H9 (cell line): ENCODE measurements at regions not wholly inside any gene's neighbourhood (a gene's known extent, or its start where the extent isn't known, plus 50 kb on each side); places are given as distances from the start of the nearest gene placed in this dataset.
A peak's percentile ranks its signal among the peaks of the same experiment; 100 is the strongest.

Experiments used
- DNase-seq: peaks from one replicate; pipeline ENCODE4 v3.0.0-alpha.2; 2017
- H2AFZ ChIP-seq: one replicate; pipeline ENCODE4 v1.6.1; 2013; ENCODE audit warnings: mild to moderate bottlenecking, low read length, control low read depth, moderate library complexity
- H2AK5ac ChIP-seq: 2 replicates; pipeline ENCODE4 v1.6.1; 2013; ENCODE audit warnings: low read length, control low read depth, mixed read lengths; ENCODE audit not compliant: insufficient read length
- H2BK120ac ChIP-seq: one replicate; pipeline ENCODE4 v1.6.1; 2013; ENCODE audit warnings: low read depth, mild to moderate bottlenecking, low read length, control low read depth, inconsistent platforms; ENCODE audit not compliant: poor library complexity, severe bottlenecking
- H2BK12ac ChIP-seq: 2 replicates; pipeline ENCODE4 v1.6.1; 2013; ENCODE audit warnings: low read length, control low read depth, mixed read lengths, low read depth; ENCODE audit not compliant: insufficient read length
- H2BK15ac ChIP-seq: 2 replicates; pipeline ENCODE4 v1.6.1; 2013; ENCODE audit warnings: low read depth, low read length, control low read depth
- H2BK20ac ChIP-seq: one replicate; pipeline ENCODE4 v1.6.1; 2013; ENCODE audit warnings: low read depth, mild to moderate bottlenecking, low read length, control low read depth, inconsistent platforms; ENCODE audit not compliant: poor library complexity, severe bottlenecking
- H2BK5ac ChIP-seq: 2 replicates; pipeline ENCODE4 v1.6.1; 2013; ENCODE audit warnings: low read length, control low read depth, mixed read lengths; ENCODE audit not compliant: insufficient read length
- H3K14ac ChIP-seq: 2 replicates; pipeline ENCODE4 v1.6.1; 2013; ENCODE audit warnings: low read length, control low read depth; ENCODE audit not compliant: insufficient read depth
- H3K18ac ChIP-seq: 2 replicates; pipeline ENCODE4 v1.6.1; 2013; ENCODE audit warnings: low read depth, mild to moderate bottlenecking, mixed read lengths, low read length, control low read depth; ENCODE audit not compliant: insufficient read length
- H3K23ac ChIP-seq: 2 replicates; pipeline ENCODE4 v1.6.1; 2013; ENCODE audit warnings: low read length, control low read depth, mixed read lengths, low read depth; ENCODE audit not compliant: insufficient read length
- H3K23me2 ChIP-seq: 2 replicates; pipeline ENCODE4 v1.6.1; 2013; ENCODE audit warnings: low read depth, mild to moderate bottlenecking, mixed read lengths, low read length, control low read depth; ENCODE audit not compliant: insufficient read length, poor library complexity, severe bottlenecking
- H3K27ac ChIP-seq: 2 replicates; pipeline ENCODE4 v1.5.1; 2013; ENCODE audit warnings: low read length, control low read depth, mixed read lengths, low read depth; ENCODE audit not compliant: insufficient read length
- H3K27me3 ChIP-seq: 2 replicates; pipeline ENCODE4 v1.6.1; 2013; ENCODE audit warnings: low read length, control low read depth, inconsistent platforms; ENCODE audit not compliant: insufficient read depth
- H3K4ac ChIP-seq: 2 replicates; pipeline ENCODE4 v1.6.1; 2013; ENCODE audit warnings: low read depth, mild to moderate bottlenecking, control low read depth, inconsistent platforms, low read length, moderate library complexity
- H3K4me1 ChIP-seq: 2 replicates; pipeline ENCODE4 v1.6.1; 2013; ENCODE audit warnings: low read length, control low read depth, inconsistent platforms; ENCODE audit not compliant: insufficient read depth
- H3K4me2 ChIP-seq: 2 replicates; pipeline ENCODE4 v1.6.1; 2013; ENCODE audit warnings: low read length, control low read depth, mixed read lengths; ENCODE audit not compliant: insufficient read length, insufficient read depth
- H3K56ac ChIP-seq: 2 replicates; pipeline ENCODE4 v1.6.1; 2013; ENCODE audit warnings: low read depth, mild to moderate bottlenecking, mixed read lengths, low read length, control low read depth; ENCODE audit not compliant: insufficient read length
- H3K79me1 ChIP-seq: 2 replicates; pipeline ENCODE4 v1.6.1; 2013; ENCODE audit warnings: low read depth, mild to moderate bottlenecking, moderate library complexity, low read length, control low read depth, inconsistent platforms; ENCODE audit not compliant: insufficient read depth, poor library complexity, severe bottlenecking
- H3K79me2 ChIP-seq: 2 replicates; pipeline ENCODE4 v1.6.1; 2013; ENCODE audit warnings: low read length, control low read depth, inconsistent platforms; ENCODE audit not compliant: insufficient read depth
- H3K9ac ChIP-seq: 2 replicates; pipeline ENCODE4 v1.6.1; 2013; ENCODE audit warnings: low read length, control low read depth, mixed read lengths; ENCODE audit not compliant: insufficient read length; ENCODE audit errors: extremely low read depth
- H3K9me3 ChIP-seq: one replicate; pipeline ENCODE4 v1.6.1; 2013; ENCODE audit warnings: low read depth, low read length, inconsistent platforms; ENCODE audit not compliant: control insufficient read depth
- H3T11ph ChIP-seq: one replicate; pipeline ENCODE4 v1.6.1; 2013; ENCODE audit warnings: mild to moderate bottlenecking, low read length, control low read depth, inconsistent platforms
- H4K20me1 ChIP-seq: one replicate; pipeline ENCODE4 v1.6.1; 2013; ENCODE audit not compliant: control insufficient read depth, insufficient read length, insufficient read depth
- H4K5ac ChIP-seq: 2 replicates; pipeline ENCODE4 v1.6.1; 2013; ENCODE audit warnings: low read depth, mild to moderate bottlenecking, mixed read lengths, low read length, control low read depth; ENCODE audit not compliant: insufficient read length
- H4K8ac ChIP-seq: replicated peaks from 2 replicates; pipeline ENCODE4 v1.6.1; 2013; ENCODE audit warnings: low read length, control low read depth, mixed read lengths, low read depth; ENCODE audit not compliant: insufficient read length
- H4K91ac ChIP-seq: 2 replicates; pipeline ENCODE4 v1.6.1; 2013; ENCODE audit warnings: low read depth, mild to moderate bottlenecking, moderate library complexity, mixed read lengths, low read length, control low read depth; ENCODE audit not compliant: insufficient read length
- H3K27ac Mint-ChIP-seq, 3 experiments: 2 replicates in 2 of 3; 3 replicates in 1 of 3; pipeline ENCODE4 v1.8.0; 2020 to 2021; ENCODE audit warnings: mixed read lengths in 3 of 3, mild to moderate bottlenecking in 1 of 3, moderate library complexity in 1 of 3
- H3K27me3 Mint-ChIP-seq: 2 replicates; pipeline ENCODE4 v1.8.0; 2021; ENCODE audit warnings: low read depth, mild to moderate bottlenecking, moderate library complexity, mixed read lengths
- H3K36me3 Mint-ChIP-seq, 3 experiments: 2 replicates in 2 of 3; 3 replicates in 1 of 3; pipeline ENCODE4 v1.8.0; 2020 to 2021; ENCODE audit warnings: low read depth in 3 of 3, mixed read lengths in 3 of 3; ENCODE audit not compliant: insufficient read depth in 1 of 3
- H3K4me1 Mint-ChIP-seq, 2 experiments: 2 replicates each; pipeline ENCODE4 v1.8.0; 2020; ENCODE audit warnings: mixed read lengths in 2 of 2
- H3K4me3 Mint-ChIP-seq, 2 experiments: 2 replicates in 1 of 2; 3 replicates in 1 of 2; pipeline ENCODE4 v1.8.0; 2020 to 2021; ENCODE audit warnings: mild to moderate bottlenecking in 2 of 2, mixed read lengths in 2 of 2, moderate library complexity in 1 of 2
- H3K9me3 Mint-ChIP-seq, 2 experiments: 2 replicates in 1 of 2; 3 replicates in 1 of 2; pipeline ENCODE4 v1.8.0; 2020; ENCODE audit warnings: mild to moderate bottlenecking in 2 of 2, mixed read lengths in 2 of 2, moderate library complexity in 1 of 2
- WGBS: extraction: QIAGEN DNeasy Blood & Tissue Kit; methylation state at CpG from one replicate; pipeline ENCODE4 v1.1.7; 2013; ENCODE audit warnings: missing lambda C conversion rate, low lambda C conversion rate, mixed read lengths; ENCODE audit not compliant: insufficient read length; ENCODE audit errors: extremely low coverage; 5-methylcytosine and 5-hydroxymethylcytosine counted together
- TF ChIP-seq, protein P1 (sequence below): fragments of 200-600 bp; sonication (generic); conservative IDR thresholded peaks from 3 replicates; pipeline ENCODE4 v1.8.0; 2021; ENCODE audit warnings: antibody characterized with exemption, mild to moderate bottlenecking

DNA sequence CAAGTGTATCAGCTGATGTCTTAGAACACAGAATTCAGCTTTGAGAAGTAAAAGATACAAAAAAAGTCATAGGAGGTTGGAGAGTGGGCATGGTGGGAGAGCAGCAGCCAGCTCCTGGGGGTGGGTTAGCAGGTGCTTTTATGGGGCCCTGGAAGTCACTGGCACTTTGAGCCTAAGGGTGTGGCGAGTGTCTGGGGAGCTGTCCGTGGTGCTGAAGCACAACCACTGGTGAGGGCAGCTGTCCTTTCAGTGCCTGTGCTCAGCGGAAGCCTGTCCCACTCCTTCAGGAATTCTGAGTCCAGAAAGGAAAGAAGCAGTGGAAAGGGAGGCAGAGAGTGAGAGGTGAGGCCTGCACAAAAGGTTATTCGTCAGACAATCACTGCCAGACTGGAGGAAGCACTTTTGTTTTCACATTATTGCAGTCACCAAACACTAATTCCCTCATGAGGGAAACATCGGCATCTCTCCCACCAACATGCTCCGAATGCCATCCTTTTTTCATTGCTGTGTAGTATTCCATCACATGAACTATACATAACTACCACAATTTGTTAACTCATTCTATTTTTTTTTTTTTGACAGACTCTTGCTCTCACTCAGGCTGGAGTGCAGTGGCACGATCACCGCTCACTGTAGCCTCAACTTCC, 59.4 kb upstream of the RAPGEF1 start:
- Histone ChIP-seq H2BK12ac (no peak overlapping the region), H3K23ac (no peak overlapping the region), H3K56ac (no peak overlapping the region), H3K79me1 (no peaks in the 10 kb centered on the region), H4K91ac (no peak overlapping the region), H3K27me3 (no peaks in the 10 kb centered on the region), H3K79me2 (no peaks in the 10 kb centered on the region), H2BK5ac (no peak overlapping the region), H2BK20ac (no peak overlapping the region), H3K9me3 (no peaks in the 10 kb centered on the region), H3T11ph (no peak overlapping the region), H4K8ac (no peak overlapping the region), H2AK5ac (no peak overlapping the region), H2AFZ (no peak overlapping the region), H4K5ac (no peak overlapping the region), H3K18ac (no peak overlapping the region), H3K27ac (no peak overlapping the region), H4K20me1 (no peaks in the 10 kb centered on the region), H3K4me2 (no peak overlapping the region), H3K23me2 (no peaks in the 10 kb centered on the region), H2BK15ac (no peak overlapping the region), H3K9ac (no peak overlapping the region), H3K14ac (no peak overlapping the region), H3K4ac (no peak overlapping the region), H2BK120ac (no peak overlapping the region), H3K4me1 (no peaks in the 10 kb centered on the region; the same call in 1 of the 2 replicates)
- H3K36me3 Mint-ChIP-seq: no peaks in the 10 kb centered on the region
- WGBS: no CpG with 5 or more reads among the region's 8 CpGs
- no peak overlapping the region; a peak in 1 of 7 replicates for H3K27ac Mint-ChIP-seq
- TF ChIP-seq, protein P1, sequence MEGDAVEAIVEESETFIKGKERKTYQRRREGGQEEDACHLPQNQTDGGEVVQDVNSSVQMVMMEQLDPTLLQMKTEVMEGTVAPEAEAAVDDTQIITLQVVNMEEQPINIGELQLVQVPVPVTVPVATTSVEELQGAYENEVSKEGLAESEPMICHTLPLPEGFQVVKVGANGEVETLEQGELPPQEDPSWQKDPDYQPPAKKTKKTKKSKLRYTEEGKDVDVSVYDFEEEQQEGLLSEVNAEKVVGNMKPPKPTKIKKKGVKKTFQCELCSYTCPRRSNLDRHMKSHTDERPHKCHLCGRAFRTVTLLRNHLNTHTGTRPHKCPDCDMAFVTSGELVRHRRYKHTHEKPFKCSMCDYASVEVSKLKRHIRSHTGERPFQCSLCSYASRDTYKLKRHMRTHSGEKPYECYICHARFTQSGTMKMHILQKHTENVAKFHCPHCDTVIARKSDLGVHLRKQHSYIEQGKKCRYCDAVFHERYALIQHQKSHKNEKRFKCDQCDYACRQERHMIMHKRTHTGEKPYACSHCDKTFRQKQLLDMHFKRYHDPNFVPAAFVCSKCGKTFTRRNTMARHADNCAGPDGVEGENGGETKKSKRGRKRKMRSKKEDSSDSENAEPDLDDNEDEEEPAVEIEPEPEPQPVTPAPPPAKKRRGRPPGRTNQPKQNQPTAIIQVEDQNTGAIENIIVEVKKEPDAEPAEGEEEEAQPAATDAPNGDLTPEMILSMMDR: no peak
- peak; percentile 79 for DNase-seq
- peaks cover 0 to 3% of the 10 kb centered on the region in 2 experiments; a peak in 1 of 5 replicates for H3K9me3 Mint-ChIP-seq
- H3K4me1 Mint-ChIP-seq: peaks cover 13 to 14% of the 10 kb centered on the region in 2 experiments
- H3K4me3 Mint-ChIP-seq: no peak overlapping the region
- H3K27me3 Mint-ChIP-seq: peaks cover 10% of the 10 kb centered on the region
